UCSD-AML1 (cell line): ENCODE measurements at regions not wholly inside any gene's neighbourhood (a gene's known extent, or its start where the extent isn't known, plus 50 kb on each side); places are given as distances from the start of the nearest gene placed in this dataset.

Experiments
- DNase-seq: peaks from one replicate; lab custom pipeline; 2025; ENCODE audit not compliant: unreplicated experiment; lab: John Stamatoyannopoulos, UW

GRCh38 chr21:16169102-16169511 is 439.3 kb downstream of the USP25 start:
- DNase-seq, result no peak

GRCh38 chr21:16169779-16170178 is 440.0 kb downstream of the USP25 start:
- DNase-seq, result no peak

- no peak for DNase-seq
Observed at GRCh38 chr21:16176570-16176969, 446.8 kb downstream of the USP25 start.

GRCh38 chr21:16177532-16177931 is 447.8 kb downstream of the USP25 start:
- DNase-seq, result no peak

GRCh38 chr21:16179773-16180172 is 450.0 kb downstream of the USP25 start:
- no peak for DNase-seq

GRCh38 chr21:16180614-16181013 is 450.8 kb downstream of the USP25 start:
- no peak for DNase-seq

GRCh38 chr21:16181018-16181417 is 451.2 kb downstream of the USP25 start:
- DNase-seq, result no peak

GRCh38 chr21:16185766-16186165 is 456.0 kb downstream of the USP25 start:
- no peak for DNase-seq

GRCh38 chr21:16186742-16187141 is 457.0 kb downstream of the USP25 start:
- no peak for DNase-seq

GRCh38 chr21:16187603-16188301 is 458.0 kb downstream of the USP25 start:
- DNase-seq, result no peak

- DNase-seq, result no peak
Observed at GRCh38 chr21:16192902-16193301, 463.1 kb downstream of the USP25 start.

- DNase-seq, result no peak
Observed at GRCh38 chr21:16193496-16194094, 463.8 kb downstream of the USP25 start.

- DNase-seq, result peak; percentile 71
Observed at GRCh38 chr21:16194095-16194787, 464.5 kb downstream of the USP25 start.

GRCh38 chr21:16194788-16195537 is 465.2 kb downstream of the USP25 start:
- DNase-seq, result peak; percentile 24

GRCh38 chr21:16195538-16195910 is 465.7 kb downstream of the USP25 start:
- DNase-seq, result no peak

- no peak for DNase-seq
Observed at GRCh38 chr21:16196001-16196400, 466.2 kb downstream of the USP25 start.

- DNase-seq, result no peak
Observed at GRCh38 chr21:16198546-16198945, 468.8 kb downstream of the USP25 start.

- no peak for DNase-seq
Observed at GRCh38 chr21:16199539-16199938, 469.8 kb downstream of the USP25 start.

- DNase-seq, result no peak
Observed at GRCh38 chr21:16201718-16202117, 471.9 kb downstream of the USP25 start.

GRCh38 chr21:16205527-16205926 is 475.7 kb downstream of the USP25 start:
- no peak for DNase-seq
